GM12878 (cell line): ENCODE measurements at regions not wholly inside any gene's neighbourhood (a gene's known extent, or its start where the extent isn't known, plus 50 kb on each side); places are given as distances from the start of the nearest gene placed in this dataset.

ENCODE experiments used
- ATAC-seq: fragments of 200-7000 bp; cut with Tn5 transposase; 3 replicates; pipeline ENCODE4 v1.9.1; 2020; ENCODE audit warnings: mild to moderate bottlenecking, moderate library complexity
- BruUV-seq: library from RNA; stranded (reverse); fragments of 400-500 nt; replicated peaks from 2 replicates; lab custom pipeline; 2021; lab: Mats Ljungman, UMichigan
- CTCF ChIA-PET: fragments of 300-600 bp; sonication (Branson Sonifier 250); formaldehyde crosslinking; extraction: SDS; loops from one replicate; lab custom pipeline; 2021; ENCODE audit warnings: inconsistent platforms; lab: Yijun Ruan, JAX
- POLR2A ChIA-PET: fragments of 350-600 bp; formaldehyde crosslinking; extraction: SDS; loops from one replicate; lab custom pipeline; 2021; ENCODE audit warnings: inconsistent platforms; lab: Charles Lee
- RAD21 ChIA-PET: fragments of 300-600 bp; sonication (Branson Sonifier 250); formaldehyde crosslinking; loops from one replicate; lab custom pipeline; 2023; ENCODE audit warnings: antibody characterized with exemption; ENCODE audit not compliant: unreplicated experiment; lab: Charles Lee
- SMC1A ChIA-PET: fragments of 300-600 bp; sonication (Branson Sonifier 250); formaldehyde crosslinking; loops from one replicate; lab custom pipeline; 2023; ENCODE audit not compliant: unreplicated experiment, uncharacterized antibody; lab: Charles Lee
- DNase-seq: peaks from one replicate; pipeline ENCODE4 v3.0.0-alpha.2; 2011; ENCODE audit warnings: low read depth, low spot score
- FAIRE-seq: peaks from 3 replicates; lab custom pipeline; 2011; peaks lifted over from hg19 to GRCh38; lab: Jason Lieb, UNC
- H2AFZ ChIP-seq: 2 replicates; pipeline ENCODE4 v1.6.0; 2011; ENCODE audit warnings: low read depth, low read length, control low read depth; ENCODE audit not compliant: control insufficient read depth
- H3K27ac ChIP-seq: 2 replicates; pipeline ENCODE4 v1.5.1; 2011; ENCODE audit warnings: control low read depth; ENCODE audit not compliant: control insufficient read depth, insufficient read depth
- H3K27me3 ChIP-seq, 2 experiments: replicated peaks in 1 of 2; 2 replicates each; pipeline versions ENCODE4 v1.6.0 to v1.6.1; 2011; ENCODE audit warnings: low read length in 1 of 2; ENCODE audit not compliant: control insufficient read depth in 2 of 2, insufficient read depth in 2 of 2
- H3K36me3 ChIP-seq, 2 experiments: 2 replicates each; pipeline ENCODE4 v1.5.1; 2011; ENCODE audit warnings: low read length in 1 of 2; ENCODE audit not compliant: control insufficient read depth in 2 of 2, insufficient read depth in 2 of 2
- H3K4me1 ChIP-seq: 2 replicates; pipeline ENCODE4 v1.6.1; 2011; ENCODE audit warnings: mild to moderate bottlenecking, low read length, moderate library complexity, mixed read lengths; ENCODE audit not compliant: control insufficient read depth, insufficient read depth
- H3K4me2 ChIP-seq: 2 replicates; pipeline ENCODE4 v1.6.0; 2011; ENCODE audit warnings: control low read depth; ENCODE audit not compliant: control insufficient read depth, insufficient read depth
- H3K4me3 ChIP-seq: fragments of 200-600 bp; sonication (generic); 2 replicates; pipeline ENCODE4 v1.5.1; 2016
- H3K79me2 ChIP-seq: 2 replicates; pipeline ENCODE4 v1.6.0; 2011; ENCODE audit warnings: low read length; ENCODE audit not compliant: control insufficient read depth, insufficient read depth
- H3K9ac ChIP-seq: 2 replicates; pipeline ENCODE4 v1.8.0; 2011; ENCODE audit warnings: low read length, control low read depth, mixed read lengths; ENCODE audit not compliant: control insufficient read depth, insufficient read depth
- H3K9me3 ChIP-seq: replicated peaks from 3 replicates; pipeline ENCODE4 v1.5.1; 2011; ENCODE audit warnings: mild to moderate bottlenecking, low read length; ENCODE audit not compliant: control insufficient read depth, insufficient read depth
- H4K20me1 ChIP-seq: 2 replicates; pipeline ENCODE4 v1.6.0; 2011; ENCODE audit not compliant: control insufficient read depth, insufficient read depth
- FOS ChIP-seq: IDR thresholded peaks from 3 replicates; pipeline ENCODE4 v1.6.1; 2011; ENCODE audit warnings: borderline replicate concordance; ENCODE audit not compliant: insufficient read length; ENCODE audit errors: extremely low read depth
- IKZF2 ChIP-seq, 2 experiments: fragments of 450-650 bp; IDR thresholded peaks; 2 replicates each; pipeline ENCODE4 v1.6.1; 2017; ENCODE audit warnings: mild to moderate bottlenecking in 2 of 2, moderate library complexity in 2 of 2
- KAT2A ChIP-seq: conservative IDR thresholded peaks from 2 replicates; pipeline ENCODE4 v1.6.1; 2011; ENCODE audit warnings: low read depth, low read length; ENCODE audit not compliant: control insufficient read depth
- NR2C2 ChIP-seq: IDR thresholded peaks from 2 replicates; pipeline ENCODE4 v1.6.1; 2011; ENCODE audit warnings: borderline replicate concordance, low read depth; ENCODE audit not compliant: control insufficient read depth, insufficient read length
- NR2F1 ChIP-seq: fragments of 450-650 bp; conservative IDR thresholded peaks from 2 replicates; pipeline ENCODE4 v1.6.1; 2017; ENCODE audit warnings: mild to moderate bottlenecking
- RAD21 ChIP-seq: IDR thresholded peaks from 2 replicates; pipeline ENCODE4 v1.6.1; 2011; ENCODE audit warnings: mild to moderate bottlenecking, low read depth, low read length, moderate library complexity; ENCODE audit not compliant: insufficient read depth
- ZBED1 ChIP-seq: IDR thresholded peaks from 2 replicates; pipeline ENCODE4 v1.6.1; 2016; ENCODE audit warnings: borderline replicate concordance
- ZNF384 ChIP-seq: IDR thresholded peaks from 2 replicates; pipeline ENCODE4 v1.6.1; 2012; ENCODE audit warnings: low read depth, mild to moderate bottlenecking, low read length, improper control_type of control experiment, borderline replicate concordance
- ZSCAN29 ChIP-seq: fragments of 450-650 bp; IDR thresholded peaks from 2 replicates; pipeline ENCODE4 v1.6.1; 2017; ENCODE audit warnings: mild to moderate bottlenecking, moderate library complexity
- ZZZ3 ChIP-seq: IDR thresholded peaks from 2 replicates; pipeline ENCODE4 v1.6.1; 2011; ENCODE audit warnings: low read depth; ENCODE audit not compliant: control insufficient read depth, insufficient read length
- WGBS: methylation state at CpG from one replicate; pipeline ENCODE4 v1.1.6; 2016; ENCODE audit warnings: low lambda C conversion rate; ENCODE audit not compliant: insufficient replicate concordance, insufficient coverage; ENCODE audit errors: missing lambda C conversion rate; 5-methylcytosine and 5-hydroxymethylcytosine counted together
- in situ Hi-C: fragments of 300-500 bp; cut with MboI; formaldehyde crosslinking; loops from 9 replicates; pipeline ENCODE4 v1.14.3; 2018; ENCODE audit warnings: mixed read lengths
- intact Hi-C: fragments of 100-400 bp; cut with micrococcal nuclease; formaldehyde crosslinking; loops from one replicate; pipeline ENCODE4 v1.14.2; 2022; ENCODE audit not compliant: unreplicated experiment
- TF ChIP-seq, protein P1 (sequence below): fragments of 450-650 bp; IDR thresholded peaks from 2 replicates; pipeline ENCODE4 v1.6.1; 2017; ENCODE audit warnings: mild to moderate bottlenecking, moderate library complexity

DNA sequence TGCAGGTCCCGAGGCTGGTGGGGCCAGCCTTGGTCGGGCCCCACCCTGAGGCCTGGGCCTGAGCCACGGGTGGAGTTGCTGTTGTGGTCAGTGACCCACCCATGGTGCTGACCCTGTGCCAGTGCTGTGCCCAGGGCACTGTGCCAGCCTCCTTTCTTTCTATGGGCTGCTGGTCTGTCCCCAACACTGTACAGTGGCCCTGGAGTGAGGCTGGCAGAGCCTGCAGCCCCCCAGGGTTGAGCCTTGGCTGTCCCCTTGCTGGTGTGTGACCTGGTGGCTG is 1235.7 kb downstream of the BRD1 start:
- H3K4me1 ChIP-seq, result no peaks in the 10 kb centered on the region
- H4K20me1 ChIP-seq, result no peaks in the 10 kb centered on the region
- POLR2A ChIA-PET, result no interaction called here
- WGBS, result 0% methylated on average over 3 of the region's 3 CpGs
- H3K4me2 ChIP-seq, result no peak overlapping the region
- in situ Hi-C loops, result no loop called here
- H3K4me3 ChIP-seq, result no peak overlapping the region
- H3K36me3 ChIP-seq, result no peaks in the 10 kb centered on the region
- no TSS peak for BruUV-seq
- intact Hi-C loops, result no loop called here
- no peaks in the 10 kb centered on the region for H3K27me3 ChIP-seq
- no peak overlapping the region for H2AFZ ChIP-seq
- H3K27ac ChIP-seq, result no peak overlapping the region
- SMC1A ChIA-PET, result no interaction called here
- FAIRE-seq (no peak), ATAC-seq (no peak)
- no peaks in the 10 kb centered on the region; the same call in 2 of the 3 replicates for H3K9me3 ChIP-seq
- RAD21 ChIA-PET, result no interaction called here
- CTCF ChIA-PET, result no interaction called here
- no peaks in the 10 kb centered on the region for H3K79me2 ChIP-seq
- TF ChIP-seq RAD21, result no peak
- TF ChIP-seq NR2F1, result no peak
- TF ChIP-seq, protein P1, sequence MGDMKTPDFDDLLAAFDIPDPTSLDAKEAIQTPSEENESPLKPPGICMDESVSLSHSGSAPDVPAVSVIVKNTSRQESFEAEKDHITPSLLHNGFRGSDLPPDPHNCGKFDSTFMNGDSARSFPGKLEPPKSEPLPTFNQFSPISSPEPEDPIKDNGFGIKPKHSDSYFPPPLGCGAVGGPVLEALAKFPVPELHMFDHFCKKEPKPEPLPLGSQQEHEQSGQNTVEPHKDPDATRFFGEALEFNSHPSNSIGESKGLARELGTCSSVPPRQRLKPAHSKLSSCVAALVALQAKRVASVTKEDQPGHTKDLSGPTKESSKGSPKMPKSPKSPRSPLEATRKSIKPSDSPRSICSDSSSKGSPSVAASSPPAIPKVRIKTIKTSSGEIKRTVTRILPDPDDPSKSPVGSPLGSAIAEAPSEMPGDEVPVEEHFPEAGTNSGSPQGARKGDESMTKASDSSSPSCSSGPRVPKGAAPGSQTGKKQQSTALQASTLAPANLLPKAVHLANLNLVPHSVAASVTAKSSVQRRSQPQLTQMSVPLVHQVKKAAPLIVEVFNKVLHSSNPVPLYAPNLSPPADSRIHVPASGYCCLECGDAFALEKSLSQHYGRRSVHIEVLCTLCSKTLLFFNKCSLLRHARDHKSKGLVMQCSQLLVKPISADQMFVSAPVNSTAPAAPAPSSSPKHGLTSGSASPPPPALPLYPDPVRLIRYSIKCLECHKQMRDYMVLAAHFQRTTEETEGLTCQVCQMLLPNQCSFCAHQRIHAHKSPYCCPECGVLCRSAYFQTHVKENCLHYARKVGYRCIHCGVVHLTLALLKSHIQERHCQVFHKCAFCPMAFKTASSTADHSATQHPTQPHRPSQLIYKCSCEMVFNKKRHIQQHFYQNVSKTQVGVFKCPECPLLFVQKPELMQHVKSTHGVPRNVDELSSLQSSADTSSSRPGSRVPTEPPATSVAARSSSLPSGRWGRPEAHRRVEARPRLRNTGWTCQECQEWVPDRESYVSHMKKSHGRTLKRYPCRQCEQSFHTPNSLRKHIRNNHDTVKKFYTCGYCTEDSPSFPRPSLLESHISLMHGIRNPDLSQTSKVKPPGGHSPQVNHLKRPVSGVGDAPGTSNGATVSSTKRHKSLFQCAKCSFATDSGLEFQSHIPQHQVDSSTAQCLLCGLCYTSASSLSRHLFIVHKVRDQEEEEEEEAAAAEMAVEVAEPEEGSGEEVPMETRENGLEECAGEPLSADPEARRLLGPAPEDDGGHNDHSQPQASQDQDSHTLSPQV, result no peak
- TF ChIP-seq ZBED1, result no peak
- TF ChIP-seq NR2C2, result no peak
- TF ChIP-seq ZNF384, result no peak
- no peak for TF ChIP-seq FOS
- no peak for TF ChIP-seq ZSCAN29
- TF ChIP-seq IKZF2 (IDR thresholded peaks at IDR 0.05), result no peak
- TF ChIP-seq KAT2A, result no peak
- TF ChIP-seq ZZZ3, result no peak
- TF ChIP-seq, all 136 proteins: peak for 0
- no peak overlapping the region for H3K9ac ChIP-seq
- no peak for DNase-seq
